ENCODE measurements at regions not wholly inside any gene's neighbourhood (a gene's known extent, or its start where the extent isn't known, plus 50 kb on each side); places are given as distances from the start of the nearest gene placed in this dataset.
"Not testable (repeated sequence)": the region's sequence is repeated elsewhere in the genome, so short reads cannot be mapped to it uniquely, and the experiment has no call there.

DNA sequence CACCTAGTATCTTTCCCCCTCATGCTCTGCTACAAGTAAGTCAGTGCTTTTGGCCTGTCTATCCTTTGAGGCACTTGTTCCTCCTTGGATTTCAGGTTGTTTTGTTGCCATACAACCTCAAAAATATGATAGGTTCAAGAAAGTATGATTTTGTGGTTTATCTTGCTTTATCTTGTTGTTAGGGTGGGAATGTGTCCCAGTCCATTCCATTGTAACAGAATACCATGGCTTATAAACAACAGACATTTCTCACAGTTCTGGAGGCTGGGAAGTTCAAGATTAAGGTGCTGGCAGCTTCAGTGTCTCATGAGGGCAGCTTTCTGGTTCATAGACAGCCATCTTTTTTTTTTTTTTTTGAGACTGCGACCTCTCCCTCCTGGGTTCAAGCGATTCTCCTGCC is 72.1 kb downstream of the TMEM270 start:
- no peaks in the 10 kb centered on the region for H3K9me2 ChIP-seq (replicated peaks; ENCODE audit: control insufficient read depth, low read length)
- H3K4me3 ChIP-seq (ENCODE audit: low read length) = no peak overlapping the region
- no peaks in the 10 kb centered on the region for H3K9me3 ChIP-seq (ENCODE audit: control insufficient read depth, insufficient read depth, low read length)
- peaks cover 3% of the 10 kb centered on the region; the same call in 1 of the 2 replicates for H3K27me3 ChIP-seq (ENCODE audit: control insufficient read depth, low read length)
- no peaks in the 10 kb centered on the region for H3K36me3 ChIP-seq (ENCODE audit: control insufficient read depth, low read length)
- no peak overlapping the region for H3K4me2 ChIP-seq (ENCODE audit: low read length)
- H3F3A ChIP-seq (ENCODE audit: control insufficient read depth, insufficient read depth) = no peaks in the 10 kb centered on the region
- TF ChIP-seq, protein P1, sequence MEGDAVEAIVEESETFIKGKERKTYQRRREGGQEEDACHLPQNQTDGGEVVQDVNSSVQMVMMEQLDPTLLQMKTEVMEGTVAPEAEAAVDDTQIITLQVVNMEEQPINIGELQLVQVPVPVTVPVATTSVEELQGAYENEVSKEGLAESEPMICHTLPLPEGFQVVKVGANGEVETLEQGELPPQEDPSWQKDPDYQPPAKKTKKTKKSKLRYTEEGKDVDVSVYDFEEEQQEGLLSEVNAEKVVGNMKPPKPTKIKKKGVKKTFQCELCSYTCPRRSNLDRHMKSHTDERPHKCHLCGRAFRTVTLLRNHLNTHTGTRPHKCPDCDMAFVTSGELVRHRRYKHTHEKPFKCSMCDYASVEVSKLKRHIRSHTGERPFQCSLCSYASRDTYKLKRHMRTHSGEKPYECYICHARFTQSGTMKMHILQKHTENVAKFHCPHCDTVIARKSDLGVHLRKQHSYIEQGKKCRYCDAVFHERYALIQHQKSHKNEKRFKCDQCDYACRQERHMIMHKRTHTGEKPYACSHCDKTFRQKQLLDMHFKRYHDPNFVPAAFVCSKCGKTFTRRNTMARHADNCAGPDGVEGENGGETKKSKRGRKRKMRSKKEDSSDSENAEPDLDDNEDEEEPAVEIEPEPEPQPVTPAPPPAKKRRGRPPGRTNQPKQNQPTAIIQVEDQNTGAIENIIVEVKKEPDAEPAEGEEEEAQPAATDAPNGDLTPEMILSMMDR (IDR thresholded peaks at IDR 0.05; ENCODE audit: low read depth, low read length, poor library complexity, severe bottlenecking) = no peak
- no peak for TF ChIP-seq EZH2phosphoT487 (IDR thresholded peaks at IDR 0.05; ENCODE audit: borderline replicate concordance, low read length)
- H3K79me2 ChIP-seq (ENCODE audit: control insufficient read depth, low read length) = no peaks in the 10 kb centered on the region
- H4K20me1 ChIP-seq (ENCODE audit: control insufficient read depth, insufficient read depth, low read depth, low read length) = no peaks in the 10 kb centered on the region
- H3K4me1 ChIP-seq (ENCODE audit: control insufficient read depth, low read length) = no peaks in the 10 kb centered on the region
- H3K27ac ChIP-seq (ENCODE audit: low read depth, low read length) = no peak overlapping the region

DNA sequence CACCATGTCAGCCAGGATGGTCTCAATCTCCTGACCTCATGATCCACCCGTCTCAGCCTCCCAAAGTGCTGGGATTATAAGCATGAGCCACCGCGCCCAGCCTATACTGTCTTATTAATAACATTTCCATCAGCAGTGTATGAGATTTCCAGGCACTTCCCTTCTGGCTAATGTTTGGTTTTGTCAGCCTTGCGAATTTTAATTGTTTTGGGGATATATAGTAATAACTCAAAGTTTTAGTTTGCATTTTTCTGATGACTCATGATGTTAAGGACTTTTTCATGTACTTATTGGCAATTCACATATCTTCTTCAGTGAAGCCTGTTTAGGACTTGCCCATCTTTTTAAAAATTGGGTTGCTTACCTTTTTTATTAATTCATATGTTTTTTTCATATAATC is 76.0 kb downstream of the TMEM270 start:
- H3K9me2 ChIP-seq (replicated peaks; ENCODE audit: control insufficient read depth, low read length) = no peaks in the 10 kb centered on the region
- peaks cover 3% of the 10 kb centered on the region; the same call in 1 of the 2 replicates for H3K27me3 ChIP-seq (ENCODE audit: control insufficient read depth, low read length)
- peaks cover 4% of the 10 kb centered on the region; the same call in 1 of the 2 replicates for H3K9me3 ChIP-seq (ENCODE audit: control insufficient read depth, insufficient read depth, low read length)
- no peaks in the 10 kb centered on the region for H3F3A ChIP-seq (ENCODE audit: control insufficient read depth, insufficient read depth)
- H3K4me1 ChIP-seq (ENCODE audit: control insufficient read depth, low read length) = no peaks in the 10 kb centered on the region
- no peak for TF ChIP-seq EZH2phosphoT487 (IDR thresholded peaks at IDR 0.05; ENCODE audit: borderline replicate concordance, low read length)
- TF ChIP-seq, protein P1 (IDR thresholded peaks at IDR 0.05; ENCODE audit: low read depth, low read length, poor library complexity, severe bottlenecking) = no peak
- H3K4me2 ChIP-seq (ENCODE audit: low read length) = no peak overlapping the region
- H4K20me1 ChIP-seq (ENCODE audit: control insufficient read depth, insufficient read depth, low read depth, low read length) = no peaks in the 10 kb centered on the region
- H3K27ac ChIP-seq (ENCODE audit: low read depth, low read length) = no peak overlapping the region
- H3K4me3 ChIP-seq (ENCODE audit: low read length) = no peak overlapping the region
- H3K36me3 ChIP-seq (ENCODE audit: control insufficient read depth, low read length) = no peaks in the 10 kb centered on the region
- H3K79me2 ChIP-seq (ENCODE audit: control insufficient read depth, low read length) = no peaks in the 10 kb centered on the region

DNA sequence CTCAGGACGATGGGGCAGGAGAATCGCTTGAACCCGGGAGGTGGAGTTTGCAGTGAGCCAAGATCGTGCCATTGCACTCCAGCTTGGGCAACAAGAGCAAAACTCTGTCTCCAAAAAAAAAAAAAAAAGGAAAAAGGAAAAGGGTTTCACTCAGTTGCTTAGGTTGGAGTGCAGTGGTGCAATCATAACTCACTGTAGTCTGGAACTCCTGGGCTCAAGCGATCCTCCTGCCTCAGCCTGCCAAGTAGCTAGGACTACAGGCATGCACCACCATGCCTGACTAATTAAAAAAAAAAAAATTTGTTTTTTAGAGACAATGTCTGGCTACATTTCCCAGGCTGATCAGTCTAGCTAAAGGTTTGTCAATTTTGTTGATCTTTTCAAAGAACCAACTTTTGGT is 76.7 kb downstream of the TMEM270 start:
- H3K4me3 ChIP-seq (ENCODE audit: low read length); H3K36me3 ChIP-seq (ENCODE audit: control insufficient read depth, low read length); H3K4me2 ChIP-seq (ENCODE audit: low read length): not testable (repeated sequence)

DNA sequence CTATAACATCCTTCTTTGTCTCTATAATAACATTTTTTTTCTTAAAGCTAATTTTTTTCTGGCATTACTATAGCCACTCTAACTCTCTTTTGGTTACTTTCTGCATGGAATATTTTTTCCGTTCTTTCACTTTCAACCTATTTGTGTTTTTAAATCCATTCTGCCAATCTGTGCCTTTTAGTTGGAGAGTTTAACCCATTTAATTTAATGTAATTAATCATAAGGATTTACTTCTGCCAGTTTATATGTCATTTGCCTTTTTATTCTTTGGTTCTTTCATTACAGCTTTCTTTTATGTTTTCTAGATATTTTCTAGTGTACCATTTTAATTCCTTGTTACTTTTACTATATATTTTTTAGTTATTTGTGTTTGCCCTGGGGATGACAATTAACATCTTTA is 78.6 kb downstream of the TMEM270 start:
- Histone ChIP-seq H3K4me1 (ENCODE audit: control insufficient read depth, low read length) (no peaks in the 10 kb centered on the region), H4K20me1 (ENCODE audit: control insufficient read depth, insufficient read depth, low read depth, low read length) (no peaks in the 10 kb centered on the region), H3K27me3 (ENCODE audit: control insufficient read depth, low read length) (no peaks in the 10 kb centered on the region), H3K79me2 (ENCODE audit: control insufficient read depth, low read length) (no peaks in the 10 kb centered on the region), H3K9me3 (ENCODE audit: control insufficient read depth, insufficient read depth, low read length) (peaks cover 5% of the 10 kb centered on the region; the same call in 1 of the 2 replicates), H3K4me2 (ENCODE audit: low read length) (no peak overlapping the region), H3F3A (ENCODE audit: control insufficient read depth, insufficient read depth) (no peaks in the 10 kb centered on the region), H3K9me2 (replicated peaks; ENCODE audit: control insufficient read depth, low read length) (no peaks in the 10 kb centered on the region), H3K27ac (ENCODE audit: low read depth, low read length) (no peak overlapping the region), H3K4me3 (ENCODE audit: low read length) (no peak overlapping the region), H3K36me3 (ENCODE audit: control insufficient read depth, low read length) (no peaks in the 10 kb centered on the region)
- TF ChIP-seq EZH2phosphoT487 (IDR thresholded peaks at IDR 0.05; ENCODE audit: borderline replicate concordance, low read length) = no peak
- TF ChIP-seq, protein P1 (IDR thresholded peaks at IDR 0.05; ENCODE audit: low read depth, low read length, poor library complexity, severe bottlenecking) = no peak

More for the DNA sequence above, 76.7 kb downstream of the TMEM270 start:
- not testable (repeated sequence) for H3K27me3 ChIP-seq (ENCODE audit: control insufficient read depth, low read length); H3K9me2 ChIP-seq (replicated peaks; ENCODE audit: control insufficient read depth, low read length); H3K9me3 ChIP-seq (ENCODE audit: control insufficient read depth, insufficient read depth, low read length); H3K27ac ChIP-seq (ENCODE audit: low read depth, low read length); H3K4me1 ChIP-seq (ENCODE audit: control insufficient read depth, low read length); H4K20me1 ChIP-seq (ENCODE audit: control insufficient read depth, insufficient read depth, low read depth, low read length); H3K79me2 ChIP-seq (ENCODE audit: control insufficient read depth, low read length); H3F3A ChIP-seq (ENCODE audit: control insufficient read depth, insufficient read depth)
